ENCODE measurements at regions not wholly inside any gene's neighbourhood (a gene's known extent, or its start where the extent isn't known, plus 50 kb on each side); places are given as distances from the start of the nearest gene placed in this dataset.

DNA sequence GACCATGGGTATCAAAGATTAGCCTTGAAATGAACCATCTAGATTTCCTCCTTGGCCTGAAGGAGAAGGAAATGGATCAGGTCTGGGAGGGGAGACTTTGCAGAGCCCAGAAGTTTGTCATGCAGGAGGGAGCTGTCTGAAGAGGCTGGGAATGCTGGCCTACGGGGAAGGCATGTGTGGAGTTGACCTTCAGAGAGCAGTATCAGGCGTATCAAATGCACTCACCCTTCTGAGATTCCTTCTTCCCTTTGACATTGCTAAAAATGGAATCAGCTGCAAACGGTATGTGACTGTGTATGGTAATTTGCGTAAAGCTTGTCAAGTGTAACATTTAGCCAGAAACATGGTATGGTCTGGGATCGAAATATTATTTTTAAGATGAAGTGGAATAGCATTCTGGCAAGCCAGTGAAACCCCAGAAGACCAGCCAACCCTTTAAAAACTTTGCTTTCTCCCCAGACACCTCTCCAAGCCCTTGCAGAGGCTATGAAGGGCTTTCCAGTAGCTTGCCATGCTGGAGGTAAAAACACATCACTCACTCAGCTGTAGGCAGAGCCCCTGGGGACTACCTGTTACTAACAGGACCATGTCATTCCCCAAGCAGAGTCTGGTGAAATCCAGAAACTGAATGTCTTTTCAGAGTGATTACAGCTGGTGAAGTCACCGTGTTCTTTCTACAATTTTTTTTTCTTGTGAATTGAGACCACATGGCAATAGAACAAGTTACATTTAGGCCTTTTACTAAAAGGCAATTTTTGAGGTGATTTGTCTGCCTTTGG, 174.7 kb upstream of the SLC24A5 start:
- H3K27me3 ChIP-seq (ENCODE audit: control insufficient read depth, insufficient read depth, low read length), result no peaks in the 10 kb centered on the region
- DNase-seq, result peak; percentile 48
- H3K36me3 ChIP-seq (ENCODE audit: control insufficient read depth, insufficient read depth, low read length), result no peaks in the 10 kb centered on the region
- H3K4me3 ChIP-seq (ENCODE audit: low read length), result no peak overlapping the region
- no peaks in the 10 kb centered on the region for H3K9me3 ChIP-seq (replicated peaks; ENCODE audit: control insufficient read depth, low read depth, low read length)
- peaks cover 10% of the 10 kb centered on the region for H3K4me1 ChIP-seq (ENCODE audit: control insufficient read depth, insufficient read depth, low read length)
- peak overlapping the region; percentile 44 for H3K27ac ChIP-seq (ENCODE audit: low read length)
- WGBS (ENCODE audit: insufficient coverage), result 44% methylated on average over 1 of the region's 6 CpGs

DNA sequence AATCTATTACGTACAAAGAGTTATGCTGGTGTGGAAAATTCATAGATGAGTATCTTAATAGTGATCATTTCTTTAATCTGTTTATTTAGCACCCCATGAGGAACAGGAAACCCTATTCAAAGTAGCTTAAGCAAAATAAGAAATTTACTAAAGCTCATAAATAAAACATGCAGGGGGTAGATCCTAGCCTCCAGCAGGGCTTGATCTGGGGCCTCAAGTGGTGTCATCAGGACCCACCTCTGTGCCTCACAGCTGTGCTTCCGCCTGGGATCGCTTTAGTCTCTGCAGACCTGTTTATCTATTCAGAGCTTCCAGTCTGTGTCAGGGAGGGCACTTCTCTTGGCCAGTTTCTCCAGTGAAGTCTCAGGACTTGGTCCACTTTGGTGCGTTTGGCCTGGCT, 171.0 kb upstream of the SLC24A5 start:
- Histone ChIP-seq H3K27me3 (ENCODE audit: control insufficient read depth, insufficient read depth, low read length) (no peaks in the 10 kb centered on the region), H3K27ac (ENCODE audit: low read length) (no peak overlapping the region), H3K36me3 (ENCODE audit: control insufficient read depth, insufficient read depth, low read length) (no peaks in the 10 kb centered on the region), H3K4me3 (ENCODE audit: low read length) (no peak overlapping the region), H3K4me1 (ENCODE audit: control insufficient read depth, insufficient read depth, low read length) (peaks cover 10% of the 10 kb centered on the region), H3K9me3 (replicated peaks; ENCODE audit: control insufficient read depth, low read depth, low read length) (no peaks in the 10 kb centered on the region)
- DNase-seq, result no peak
- WGBS (ENCODE audit: insufficient coverage), result 88% methylated on average over 3 of the region's 4 CpGs

DNA sequence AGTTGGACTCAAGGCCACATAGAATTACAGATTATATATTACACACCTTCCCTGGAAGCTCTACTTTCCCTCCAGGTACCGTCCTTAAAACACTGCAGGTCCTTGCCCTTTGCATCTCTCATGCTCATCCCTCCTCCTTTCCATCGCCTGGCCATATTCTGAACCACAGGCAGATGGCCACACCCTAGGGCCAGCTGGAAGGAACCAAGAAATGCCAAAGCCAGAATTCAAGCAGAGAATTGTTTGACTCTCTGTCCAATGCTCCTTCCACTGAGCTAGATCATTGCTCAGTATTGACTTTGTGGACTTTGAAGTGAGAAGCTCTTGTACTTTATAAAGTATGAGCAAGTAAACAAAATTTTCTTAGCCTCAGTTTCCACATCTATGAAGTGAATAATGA, 170.3 kb upstream of the SLC24A5 start:
- Histone ChIP-seq H3K4me1 (ENCODE audit: control insufficient read depth, insufficient read depth, low read length) (peaks cover 10% of the 10 kb centered on the region), H3K9me3 (replicated peaks; ENCODE audit: control insufficient read depth, low read depth, low read length) (no peaks in the 10 kb centered on the region), H3K36me3 (ENCODE audit: control insufficient read depth, insufficient read depth, low read length) (no peaks in the 10 kb centered on the region), H3K27ac (ENCODE audit: low read length) (no peak overlapping the region), H3K4me3 (ENCODE audit: low read length) (no peak overlapping the region), H3K27me3 (ENCODE audit: control insufficient read depth, insufficient read depth, low read length) (no peaks in the 10 kb centered on the region)
- whole genome bisulfite sequencing (ENCODE audit: insufficient coverage), result 70% methylated on average over 2 of the region's 2 CpGs
- DNase-seq, result no peak

DNA sequence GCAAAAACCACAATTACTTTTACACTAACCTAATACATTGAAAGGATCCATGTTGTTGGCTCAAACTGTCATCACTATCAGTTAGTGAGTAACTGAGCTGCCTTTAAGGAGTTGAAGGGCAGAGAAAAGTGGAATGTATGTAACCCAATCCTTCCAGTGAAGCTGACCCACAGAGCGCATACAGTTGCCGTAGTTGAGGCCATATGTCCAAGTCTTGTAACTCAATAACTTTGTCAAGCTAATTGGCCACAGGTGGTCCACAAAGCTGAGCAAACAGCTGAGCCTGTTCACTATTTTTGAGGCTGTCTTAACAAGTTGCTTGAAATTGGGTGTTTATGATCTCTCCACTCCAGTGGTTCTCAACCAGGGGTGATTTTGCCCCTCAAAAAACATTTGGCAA, 169.0 kb upstream of the SLC24A5 start:
- no peak overlapping the region for H3K4me3 ChIP-seq (ENCODE audit: low read length)
- no peaks in the 10 kb centered on the region for H3K9me3 ChIP-seq (replicated peaks; ENCODE audit: control insufficient read depth, low read depth, low read length)
- DNase-seq, result peak; percentile 61
- no peaks in the 10 kb centered on the region for H3K27me3 ChIP-seq (ENCODE audit: control insufficient read depth, insufficient read depth, low read length)
- H3K36me3 ChIP-seq (ENCODE audit: control insufficient read depth, insufficient read depth, low read length), result no peaks in the 10 kb centered on the region
- no peak overlapping the region for H3K27ac ChIP-seq (ENCODE audit: low read length)
- H3K4me1 ChIP-seq (ENCODE audit: control insufficient read depth, insufficient read depth, low read length), result peaks cover 3% of the 10 kb centered on the region
- 25% methylated on average over 2 of the region's 2 CpGs for WGBS (ENCODE audit: insufficient coverage)

DNA sequence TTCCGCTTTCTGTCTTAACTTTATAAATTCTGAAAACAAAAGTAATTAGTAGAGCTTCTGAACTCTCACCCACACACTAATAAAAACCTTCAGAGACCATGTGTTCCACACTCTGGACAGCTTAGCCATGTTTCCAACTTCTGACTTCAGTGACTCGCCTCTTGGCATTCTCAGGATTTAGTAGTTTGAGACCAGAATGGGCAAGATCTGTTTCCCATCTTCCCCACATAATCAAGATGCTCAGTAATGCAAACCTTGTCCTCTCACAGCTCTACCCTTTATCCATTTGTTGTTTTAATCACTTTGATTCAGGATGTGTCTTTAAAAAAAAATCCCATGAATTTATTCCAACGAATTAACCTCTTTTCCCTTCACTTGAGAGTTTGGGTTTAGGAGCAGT, 166.6 kb upstream of the SLC24A5 start:
- H3K4me1 ChIP-seq (ENCODE audit: control insufficient read depth, insufficient read depth, low read length), result peaks cover 3% of the 10 kb centered on the region
- no peaks in the 10 kb centered on the region for H3K36me3 ChIP-seq (ENCODE audit: control insufficient read depth, insufficient read depth, low read length)
- H3K27ac ChIP-seq (ENCODE audit: low read length), result no peak overlapping the region
- no peak for DNase-seq
- H3K4me3 ChIP-seq (ENCODE audit: low read length), result no peak overlapping the region
- no peaks in the 10 kb centered on the region for H3K27me3 ChIP-seq (ENCODE audit: control insufficient read depth, insufficient read depth, low read length)
- WGBS (ENCODE audit: insufficient coverage), result 67% methylated on average over 1 of the region's 3 CpGs
- no peaks in the 10 kb centered on the region for H3K9me3 ChIP-seq (replicated peaks; ENCODE audit: control insufficient read depth, low read depth, low read length)

DNA sequence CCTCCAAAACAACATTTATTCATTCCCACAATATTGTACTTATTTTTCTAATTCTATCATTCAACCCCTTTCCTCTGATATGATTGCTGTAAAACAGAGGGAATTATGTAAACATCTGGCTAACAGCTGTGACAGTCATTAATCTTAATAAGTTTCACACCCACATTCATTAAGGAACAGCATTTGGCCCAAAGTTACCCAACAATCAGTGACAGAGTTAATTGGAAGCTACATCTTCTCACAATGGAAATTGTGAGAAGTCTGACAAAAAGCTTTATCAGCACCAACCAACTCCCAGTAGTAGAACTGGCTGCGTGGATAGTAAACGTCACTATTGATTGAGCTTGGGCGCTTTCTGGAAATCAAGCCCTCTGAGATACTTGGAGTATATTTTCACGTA, 165.8 kb upstream of the SLC24A5 start:
- Histone ChIP-seq H3K9me3 (replicated peaks; ENCODE audit: control insufficient read depth, low read depth, low read length) (no peaks in the 10 kb centered on the region), H3K4me1 (ENCODE audit: control insufficient read depth, insufficient read depth, low read length) (peaks cover under 1% of the 10 kb centered on the region), H3K4me3 (ENCODE audit: low read length) (no peak overlapping the region), H3K27me3 (ENCODE audit: control insufficient read depth, insufficient read depth, low read length) (no peaks in the 10 kb centered on the region), H3K36me3 (ENCODE audit: control insufficient read depth, insufficient read depth, low read length) (no peaks in the 10 kb centered on the region), H3K27ac (ENCODE audit: low read length) (no peak overlapping the region)
- DNase-seq, result no peak
- no CpG with 5 or more reads among the region's 4 CpGs for WGBS (ENCODE audit: insufficient coverage)

DNA sequence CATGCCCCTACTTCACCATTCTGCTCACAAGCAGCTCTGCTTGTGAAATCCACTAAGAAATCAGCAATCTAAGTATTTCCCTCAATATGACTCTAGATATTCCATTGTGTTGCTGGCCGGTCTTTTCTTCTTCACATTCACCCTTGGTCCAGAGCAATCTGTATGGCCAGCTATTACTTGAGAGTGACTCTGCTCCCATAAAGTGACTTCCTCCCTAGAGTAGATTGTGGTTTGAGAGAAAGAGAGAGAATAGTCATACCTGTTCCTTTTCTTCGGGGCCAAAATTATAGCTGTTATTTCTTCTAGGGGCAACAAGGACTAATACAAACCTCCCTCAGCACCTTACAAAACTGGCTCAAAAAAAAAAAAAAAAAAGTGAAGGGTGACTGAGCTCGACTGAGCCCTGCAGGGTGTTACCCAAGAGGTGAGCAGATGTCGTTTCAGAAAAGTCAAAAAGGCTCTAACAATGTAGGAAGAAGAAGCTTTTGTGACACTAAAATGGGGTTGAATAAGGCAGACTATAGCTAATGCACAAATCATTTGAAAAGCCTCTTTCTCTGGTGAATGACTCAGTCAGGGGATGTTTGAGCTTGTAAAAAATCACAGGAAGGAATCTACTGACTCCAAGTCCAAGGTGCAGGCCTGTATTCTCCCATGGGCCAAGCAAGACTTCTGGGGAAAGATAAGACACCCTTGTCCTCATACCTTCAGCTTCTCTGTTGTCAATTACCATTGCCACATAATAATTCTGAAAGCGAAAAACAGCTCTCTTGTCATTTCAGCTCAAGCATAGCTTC, 161.0 kb upstream of the SLC24A5 start:
- H3K27ac ChIP-seq (ENCODE audit: low read length), result no peak overlapping the region
- no CpG with 5 or more reads among the region's 5 CpGs for WGBS (ENCODE audit: insufficient coverage)

DNA sequence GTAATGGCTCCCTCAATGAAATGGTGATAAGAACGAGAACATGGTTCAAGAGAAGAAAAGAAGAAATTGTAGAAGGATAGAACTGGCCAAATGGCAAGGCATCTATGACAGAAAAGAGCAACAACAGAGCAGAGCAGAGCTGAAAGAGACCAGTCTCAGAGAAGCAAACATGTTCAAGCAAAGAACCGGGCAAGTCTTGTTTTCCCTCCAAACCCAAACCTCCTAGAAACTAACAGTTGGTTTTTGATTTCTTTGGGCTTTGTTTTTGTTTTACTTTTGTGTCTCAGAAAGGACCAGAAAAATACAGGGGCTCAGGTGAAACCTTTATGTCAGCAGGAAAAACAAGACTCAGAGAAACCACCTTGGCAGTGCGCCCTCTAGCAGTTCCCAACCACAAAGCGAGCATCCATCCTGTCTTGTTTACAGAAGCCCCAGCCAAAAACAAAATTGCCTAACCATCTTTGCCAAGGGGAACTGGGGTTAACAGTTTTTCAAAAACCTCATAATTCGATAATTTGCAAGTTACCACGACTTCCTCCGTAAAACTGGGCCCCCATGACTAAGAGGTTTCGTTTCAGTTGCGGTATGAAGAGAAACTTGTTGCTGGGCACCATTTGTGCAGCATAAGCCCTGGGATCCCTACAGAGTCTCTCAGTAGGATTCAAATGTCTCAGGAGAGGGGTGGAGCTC, 159.2 kb upstream of the SLC24A5 start:
- no peaks in the 10 kb centered on the region for H3K27me3 ChIP-seq (ENCODE audit: control insufficient read depth, insufficient read depth, low read length)
- H3K4me1 ChIP-seq (ENCODE audit: control insufficient read depth, insufficient read depth, low read length), result no peaks in the 10 kb centered on the region
- WGBS (ENCODE audit: insufficient coverage), result 78% methylated on average over 8 of the region's 9 CpGs
- DNase-seq, result no peak
- H3K4me3 ChIP-seq (ENCODE audit: low read length), result no peak overlapping the region
- H3K27ac ChIP-seq (ENCODE audit: low read length), result no peak overlapping the region
- H3K9me3 ChIP-seq (replicated peaks; ENCODE audit: control insufficient read depth, low read depth, low read length), result no peaks in the 10 kb centered on the region
- H3K36me3 ChIP-seq (ENCODE audit: control insufficient read depth, insufficient read depth, low read length), result no peaks in the 10 kb centered on the region

More for the DNA sequence above, 161.0 kb upstream of the SLC24A5 start:
- no peak for DNase-seq
- H3K36me3 ChIP-seq (ENCODE audit: control insufficient read depth, insufficient read depth, low read length), result no peaks in the 10 kb centered on the region
- no peaks in the 10 kb centered on the region for H3K27me3 ChIP-seq (ENCODE audit: control insufficient read depth, insufficient read depth, low read length)
- no peak overlapping the region for H3K4me3 ChIP-seq (ENCODE audit: low read length)
- no peaks in the 10 kb centered on the region for H3K4me1 ChIP-seq (ENCODE audit: control insufficient read depth, insufficient read depth, low read length)
- H3K9me3 ChIP-seq (replicated peaks; ENCODE audit: control insufficient read depth, low read depth, low read length), result no peaks in the 10 kb centered on the region

DNA sequence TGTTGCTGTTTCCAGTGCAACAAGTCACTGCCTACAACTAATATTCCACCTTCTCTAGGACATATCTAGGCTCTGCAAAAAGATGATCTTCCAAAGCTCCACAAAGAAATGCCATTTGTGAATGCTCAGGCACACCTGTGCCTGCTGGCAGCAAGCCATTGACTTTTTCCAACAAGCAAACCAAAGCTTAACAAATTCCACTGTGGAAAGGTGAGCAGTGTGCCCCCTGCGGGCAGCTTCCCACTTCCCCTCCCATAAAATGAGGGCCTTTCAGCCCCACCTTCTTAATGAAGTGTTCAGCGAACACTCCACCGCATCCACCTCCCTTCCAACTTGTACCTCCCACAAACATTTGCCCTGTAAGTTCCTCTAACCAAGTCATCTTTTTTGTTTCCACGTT, 157.5 kb upstream of the SLC24A5 start:
- no peak overlapping the region for H3K27ac ChIP-seq (ENCODE audit: low read length)
- H3K9me3 ChIP-seq (replicated peaks; ENCODE audit: control insufficient read depth, low read depth, low read length), result no peaks in the 10 kb centered on the region
- no peaks in the 10 kb centered on the region for H3K4me1 ChIP-seq (ENCODE audit: control insufficient read depth, insufficient read depth, low read length)
- H3K27me3 ChIP-seq (ENCODE audit: control insufficient read depth, insufficient read depth, low read length), result no peaks in the 10 kb centered on the region
- no peaks in the 10 kb centered on the region for H3K36me3 ChIP-seq (ENCODE audit: control insufficient read depth, insufficient read depth, low read length)
- no peak for DNase-seq
- H3K4me3 ChIP-seq (ENCODE audit: low read length), result no peak overlapping the region
- WGBS (ENCODE audit: insufficient coverage), result 78% methylated on average over 3 of the region's 4 CpGs

DNA sequence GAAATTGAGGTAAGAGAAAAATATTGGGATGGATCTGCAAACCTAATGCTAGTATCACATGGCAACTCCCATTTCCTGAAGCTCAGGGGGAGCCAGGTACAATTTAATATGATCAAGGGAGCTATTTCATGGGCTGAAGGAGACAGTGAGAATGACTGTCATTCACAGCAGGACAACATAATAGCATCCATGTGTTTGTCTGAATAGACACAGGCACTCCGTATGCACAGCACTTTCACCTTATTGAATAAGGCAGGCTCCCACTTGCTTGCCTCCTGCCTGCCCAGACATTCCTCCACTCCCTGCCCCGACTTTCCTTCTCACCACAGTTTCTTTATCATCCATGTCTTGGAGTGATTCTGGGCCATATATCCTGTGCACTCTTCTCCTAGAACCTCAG, 156.6 kb upstream of the SLC24A5 start:
- Histone ChIP-seq H3K27ac (ENCODE audit: low read length) (no peak overlapping the region), H3K4me1 (ENCODE audit: control insufficient read depth, insufficient read depth, low read length) (no peaks in the 10 kb centered on the region), H3K27me3 (ENCODE audit: control insufficient read depth, insufficient read depth, low read length) (no peaks in the 10 kb centered on the region), H3K4me3 (ENCODE audit: low read length) (no peak overlapping the region), H3K9me3 (replicated peaks; ENCODE audit: control insufficient read depth, low read depth, low read length) (no peaks in the 10 kb centered on the region), H3K36me3 (ENCODE audit: control insufficient read depth, insufficient read depth, low read length) (no peaks in the 10 kb centered on the region)
- no peak for DNase-seq
- WGBS (ENCODE audit: insufficient coverage), result 71% methylated on average over 2 of the region's 2 CpGs

All from muscle of leg (tissue), 3 donors.